Muscle layer of duodenum (tissue), 2 donors: ENCODE measurements at regions not wholly inside any gene's neighbourhood (a gene's known extent, or its start where the extent isn't known, plus 50 kb on each side); places are given as distances from the start of the nearest gene placed in this dataset.
"Not testable (repeated sequence)": the region's sequence is repeated elsewhere in the genome, so short reads cannot be mapped to it uniquely, and the experiment has no call there.

Experiments
- H3K27ac ChIP-seq: one replicate; pipeline ENCODE4 v1.7.0; 2013; ENCODE audit warnings: mild to moderate bottlenecking, low read length
- H3K27me3 ChIP-seq: one replicate; pipeline ENCODE4 v1.7.0; 2013; ENCODE audit warnings: low read depth, mild to moderate bottlenecking, control low read depth, low read length
- H3K36me3 ChIP-seq, 2 donors: one replicate each; pipeline ENCODE4 v1.7.0; 2013; ENCODE audit warnings: low read length in 2 of 2, control low read depth in 1 of 2, mild to moderate bottlenecking in 1 of 2; ENCODE audit not compliant: insufficient read depth in 2 of 2, control insufficient read depth in 1 of 2
- H3K4me1 ChIP-seq, 2 donors: one replicate each; pipeline ENCODE4 v1.7.0; 2013; ENCODE audit warnings: low read length in 2 of 2, mild to moderate bottlenecking in 2 of 2, control low read depth in 1 of 2, moderate library complexity in 1 of 2; ENCODE audit not compliant: insufficient read depth in 2 of 2, control insufficient read depth in 1 of 2
- H3K4me3 ChIP-seq, 2 donors: one replicate each; pipeline ENCODE4 v1.7.0; 2013; ENCODE audit warnings: low read length in 2 of 2, low read depth in 1 of 2, mild to moderate bottlenecking in 1 of 2
- H3K9me3 ChIP-seq, 2 donors: one replicate each; pipeline ENCODE4 v1.7.0; 2013; ENCODE audit warnings: low read length in 2 of 2, control low read depth in 1 of 2, mild to moderate bottlenecking in 1 of 2; ENCODE audit not compliant: control insufficient read depth in 1 of 2
- donor health status: healthy.

GRCh38 chr6:21334651-21335050 is 258.9 kb upstream of the SOX4 start:
- Histone ChIP-seq H3K27me3 (no peaks in the 10 kb centered on the region), H3K9me3 (peaks cover 0 to 6% of the 10 kb centered on the region in 2 donors), H3K4me1 (peaks cover 3 to 17% of the 10 kb centered on the region in 2 donors), H3K36me3 (no peaks in the 10 kb centered on the region), H3K27ac (no peak overlapping the region), H3K4me3 (no peak overlapping the region)

- Histone ChIP-seq H3K36me3 (no peaks in the 10 kb centered on the region), H3K4me1 (peaks cover 3 to 17% of the 10 kb centered on the region in 2 donors), H3K27ac (no peak overlapping the region), H3K27me3 (no peaks in the 10 kb centered on the region), H3K4me3 (no peak overlapping the region), H3K9me3 (peaks cover 0 to 6% of the 10 kb centered on the region in 2 donors)
Measured at GRCh38 chr6:21335591-21335990, 258.0 kb upstream of the SOX4 start.

DNA sequence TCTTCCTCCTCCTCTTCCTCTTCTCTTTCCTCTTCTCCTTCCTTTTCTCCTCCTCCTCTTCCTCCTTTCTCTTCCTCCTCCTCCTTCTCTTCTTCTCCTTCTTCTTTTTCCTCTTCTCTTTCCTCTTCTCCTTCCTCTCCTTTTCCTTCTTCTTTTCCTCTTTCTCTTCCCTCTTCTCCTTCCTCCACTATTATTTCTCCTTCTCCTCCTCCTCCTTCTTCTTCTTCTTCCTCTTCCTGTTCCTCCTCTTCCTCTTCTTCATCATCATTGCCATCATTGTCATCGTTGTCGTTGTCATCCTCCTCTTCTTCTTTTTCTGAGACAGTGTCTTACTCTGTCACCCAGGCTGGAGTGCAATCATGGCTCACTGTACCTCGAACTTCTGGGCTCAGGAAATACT is 256.3 kb upstream of the SOX4 start:
- Histone ChIP-seq H3K4me3 (no peak overlapping the region), H3K27ac (no peak overlapping the region), H3K9me3 (peaks cover 0 to 6% of the 10 kb centered on the region in 2 donors), H3K27me3 (no peaks in the 10 kb centered on the region), H3K4me1 (peaks cover 0 to 2% of the 10 kb centered on the region in 2 donors), H3K36me3 (no peaks in the 10 kb centered on the region)

- Histone ChIP-seq H3K4me3 (no peak overlapping the region), H3K27me3 (no peaks in the 10 kb centered on the region), H3K4me1 (no peaks in the 10 kb centered on the region), H3K36me3 (no peaks in the 10 kb centered on the region), H3K9me3 (peaks cover 0 to 6% of the 10 kb centered on the region in 2 donors), H3K27ac (no peak overlapping the region)
Measured at GRCh38 chr6:21340573-21340972, 253.0 kb upstream of the SOX4 start.

GRCh38 chr6:21341910-21342309 is 251.6 kb upstream of the SOX4 start:
- Histone ChIP-seq H3K27me3 (no peaks in the 10 kb centered on the region), H3K4me1 (no peaks in the 10 kb centered on the region), H3K27ac (no peak overlapping the region), H3K4me3 (no peak overlapping the region), H3K36me3 (no peaks in the 10 kb centered on the region), H3K9me3 (peaks cover 0 to 3% of the 10 kb centered on the region in 2 donors)

- Histone ChIP-seq H3K27ac (no peak overlapping the region), H3K4me1 (no peaks in the 10 kb centered on the region), H3K9me3 (no peaks in the 10 kb centered on the region)
Measured at GRCh38 chr6:21342501-21342900, 251.1 kb upstream of the SOX4 start.

GRCh38 chr6:21345704-21346103 is 247.8 kb upstream of the SOX4 start:
- not testable (repeated sequence) for H3K4me3 ChIP-seq, H3K27ac ChIP-seq, H3K4me1 ChIP-seq, H3K27me3 ChIP-seq, H3K36me3 ChIP-seq, H3K9me3 ChIP-seq

More at GRCh38 chr6:21342501-21342900, 251.1 kb upstream of the SOX4 start:
- H3K36me3 ChIP-seq, result no peaks in the 10 kb centered on the region
- H3K27me3 ChIP-seq, result no peaks in the 10 kb centered on the region
- H3K4me3 ChIP-seq, result no peak overlapping the region

GRCh38 chr6:21348146-21348503 is 245.4 kb upstream of the SOX4 start:
- Histone ChIP-seq H3K36me3 (no peaks in the 10 kb centered on the region), H3K9me3 (no peaks in the 10 kb centered on the region)

GRCh38 chr6:21348504-21349195 is 244.9 kb upstream of the SOX4 start:
- no peaks in the 10 kb centered on the region for H3K27me3 ChIP-seq
- H3K27ac ChIP-seq, result no peak overlapping the region
- no peak overlapping the region for H3K4me3 ChIP-seq
- H3K36me3 ChIP-seq, result no peaks in the 10 kb centered on the region
- H3K4me1 ChIP-seq, result no peaks in the 10 kb centered on the region
- no peaks in the 10 kb centered on the region for H3K9me3 ChIP-seq

More at GRCh38 chr6:21348146-21348503, 245.4 kb upstream of the SOX4 start:
- Histone ChIP-seq H3K4me1 (no peaks in the 10 kb centered on the region), H3K4me3 (no peak overlapping the region), H3K27ac (no peak overlapping the region), H3K27me3 (no peaks in the 10 kb centered on the region)

GRCh38 chr6:21349834-21350233 is 243.7 kb upstream of the SOX4 start:
- no peaks in the 10 kb centered on the region for H3K27me3 ChIP-seq

GRCh38 chr6:21350926-21351325 is 242.6 kb upstream of the SOX4 start:
- no peak overlapping the region for H3K4me3 ChIP-seq
- no peaks in the 10 kb centered on the region for H3K4me1 ChIP-seq

More at GRCh38 chr6:21349834-21350233, 243.7 kb upstream of the SOX4 start:
- Histone ChIP-seq H3K4me1 (no peaks in the 10 kb centered on the region), H3K4me3 (no peak overlapping the region), H3K36me3 (no peaks in the 10 kb centered on the region), H3K27ac (no peak overlapping the region), H3K9me3 (no peaks in the 10 kb centered on the region)

GRCh38 chr6:21352131-21352530 is 241.4 kb upstream of the SOX4 start:
- H3K4me3 ChIP-seq, result no peak overlapping the region

More at GRCh38 chr6:21350926-21351325, 242.6 kb upstream of the SOX4 start:
- Histone ChIP-seq H3K36me3 (no peaks in the 10 kb centered on the region), H3K9me3 (no peaks in the 10 kb centered on the region), H3K27ac (no peak overlapping the region), H3K27me3 (no peaks in the 10 kb centered on the region)

More at GRCh38 chr6:21352131-21352530, 241.4 kb upstream of the SOX4 start:
- H3K9me3 ChIP-seq, result no peaks in the 10 kb centered on the region
- H3K4me1 ChIP-seq, result no peaks in the 10 kb centered on the region
- no peaks in the 10 kb centered on the region for H3K27me3 ChIP-seq
- H3K27ac ChIP-seq, result no peak overlapping the region
- no peaks in the 10 kb centered on the region for H3K36me3 ChIP-seq
